ENCODE measurements at regions not wholly inside any gene's neighbourhood (a gene's known extent, or its start where the extent isn't known, plus 50 kb on each side); places are given as distances from the start of the nearest gene placed in this dataset.

- TF ChIP-seq, protein P1, sequence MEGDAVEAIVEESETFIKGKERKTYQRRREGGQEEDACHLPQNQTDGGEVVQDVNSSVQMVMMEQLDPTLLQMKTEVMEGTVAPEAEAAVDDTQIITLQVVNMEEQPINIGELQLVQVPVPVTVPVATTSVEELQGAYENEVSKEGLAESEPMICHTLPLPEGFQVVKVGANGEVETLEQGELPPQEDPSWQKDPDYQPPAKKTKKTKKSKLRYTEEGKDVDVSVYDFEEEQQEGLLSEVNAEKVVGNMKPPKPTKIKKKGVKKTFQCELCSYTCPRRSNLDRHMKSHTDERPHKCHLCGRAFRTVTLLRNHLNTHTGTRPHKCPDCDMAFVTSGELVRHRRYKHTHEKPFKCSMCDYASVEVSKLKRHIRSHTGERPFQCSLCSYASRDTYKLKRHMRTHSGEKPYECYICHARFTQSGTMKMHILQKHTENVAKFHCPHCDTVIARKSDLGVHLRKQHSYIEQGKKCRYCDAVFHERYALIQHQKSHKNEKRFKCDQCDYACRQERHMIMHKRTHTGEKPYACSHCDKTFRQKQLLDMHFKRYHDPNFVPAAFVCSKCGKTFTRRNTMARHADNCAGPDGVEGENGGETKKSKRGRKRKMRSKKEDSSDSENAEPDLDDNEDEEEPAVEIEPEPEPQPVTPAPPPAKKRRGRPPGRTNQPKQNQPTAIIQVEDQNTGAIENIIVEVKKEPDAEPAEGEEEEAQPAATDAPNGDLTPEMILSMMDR (IDR thresholded peaks at IDR 0.05): no peak
- no peak for TF ChIP-seq POLR2A (IDR thresholded peaks at IDR 0.05)
Measured at GRCh38 chr5:57805170-57805569, 322.6 kb upstream of the ACTBL2 start.
